ENCODE measurements at regions not wholly inside any gene's neighbourhood (a gene's known extent, or its start where the extent isn't known, plus 50 kb on each side); places are given as distances from the start of the nearest gene placed in this dataset.

DNA sequence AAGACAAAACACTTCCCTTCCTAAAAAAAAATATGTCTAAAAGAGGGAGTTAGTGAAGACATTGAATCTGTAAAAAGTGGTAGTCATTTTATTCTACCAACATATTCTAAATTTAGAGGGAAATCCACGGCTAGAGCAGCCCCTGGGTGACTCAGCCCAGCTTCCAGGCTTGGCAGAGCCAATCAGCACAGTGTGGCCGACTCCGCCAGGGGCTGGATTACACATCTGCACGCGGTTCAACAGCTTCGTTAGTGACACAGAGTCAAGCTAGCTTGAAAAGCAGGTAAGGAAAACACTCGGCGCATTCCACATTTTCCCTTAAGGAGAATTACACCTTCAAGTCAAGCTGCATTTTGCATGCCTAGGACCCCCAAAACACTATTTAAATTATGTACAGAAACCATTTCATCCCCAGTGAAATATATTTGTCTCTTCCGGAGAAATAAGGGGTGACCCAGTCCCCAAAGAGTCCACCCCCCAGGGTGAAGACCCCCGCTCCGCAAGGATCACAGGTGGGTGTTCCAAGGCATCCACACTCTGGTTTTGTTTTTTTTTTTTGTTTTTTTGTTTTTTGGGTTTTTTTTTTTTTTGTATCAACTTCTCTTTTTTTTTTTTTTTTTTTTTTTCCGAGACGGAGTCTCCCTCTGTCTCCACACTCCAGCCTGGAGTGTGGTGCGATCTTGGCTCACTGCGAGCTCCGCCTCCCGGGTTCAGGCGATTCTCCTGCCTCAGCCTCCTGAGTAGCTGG, 58.4 kb upstream of the ARID1B start:
- H3K9me3 ChIP-seq: no peaks in the 10 kb centered on the region
- TF ChIP-seq, protein P1, sequence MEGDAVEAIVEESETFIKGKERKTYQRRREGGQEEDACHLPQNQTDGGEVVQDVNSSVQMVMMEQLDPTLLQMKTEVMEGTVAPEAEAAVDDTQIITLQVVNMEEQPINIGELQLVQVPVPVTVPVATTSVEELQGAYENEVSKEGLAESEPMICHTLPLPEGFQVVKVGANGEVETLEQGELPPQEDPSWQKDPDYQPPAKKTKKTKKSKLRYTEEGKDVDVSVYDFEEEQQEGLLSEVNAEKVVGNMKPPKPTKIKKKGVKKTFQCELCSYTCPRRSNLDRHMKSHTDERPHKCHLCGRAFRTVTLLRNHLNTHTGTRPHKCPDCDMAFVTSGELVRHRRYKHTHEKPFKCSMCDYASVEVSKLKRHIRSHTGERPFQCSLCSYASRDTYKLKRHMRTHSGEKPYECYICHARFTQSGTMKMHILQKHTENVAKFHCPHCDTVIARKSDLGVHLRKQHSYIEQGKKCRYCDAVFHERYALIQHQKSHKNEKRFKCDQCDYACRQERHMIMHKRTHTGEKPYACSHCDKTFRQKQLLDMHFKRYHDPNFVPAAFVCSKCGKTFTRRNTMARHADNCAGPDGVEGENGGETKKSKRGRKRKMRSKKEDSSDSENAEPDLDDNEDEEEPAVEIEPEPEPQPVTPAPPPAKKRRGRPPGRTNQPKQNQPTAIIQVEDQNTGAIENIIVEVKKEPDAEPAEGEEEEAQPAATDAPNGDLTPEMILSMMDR (IDR thresholded peaks at IDR 0.05): no peak
- H3K4me3 ChIP-seq: peak overlapping the region in 1 of 2 donors; percentile 56
- DNase-seq (ENCODE audit: low spot score in 2 of 2): peak; percentile 76 to 93
- intact Hi-C loops (cut with DNase I): no loop called here
- peak overlapping the region; percentile 91 for H3K27ac ChIP-seq
- H3K27me3 ChIP-seq: no peaks in the 10 kb centered on the region
- peaks cover 4 to 11% of the 10 kb centered on the region in 2 donors for H3K4me1 ChIP-seq
- H3K36me3 ChIP-seq: no peaks in the 10 kb centered on the region

DNA sequence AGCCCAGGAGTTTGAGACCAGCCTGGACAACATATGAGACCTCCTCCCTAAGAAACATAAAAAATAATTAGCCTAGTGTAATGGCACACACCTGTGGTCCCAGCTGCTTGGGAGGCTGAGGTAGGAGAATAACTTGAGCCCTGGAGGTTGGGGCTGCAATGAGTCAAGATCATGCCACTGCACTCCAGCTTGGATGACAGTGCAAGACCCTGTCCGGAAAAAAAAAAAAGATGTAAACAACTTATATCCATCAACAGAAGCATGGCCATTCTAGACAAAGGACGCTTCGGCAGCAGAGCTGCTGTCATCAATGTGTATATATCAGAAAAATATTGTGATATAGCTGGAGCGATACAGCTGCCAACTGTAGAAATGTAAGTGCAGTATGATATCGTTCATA, 59.6 kb upstream of the ARID1B start:
- TF ChIP-seq, protein P1 (IDR thresholded peaks at IDR 0.05): no peak
- Histone ChIP-seq H3K4me3 (no peak overlapping the region), H3K36me3 (no peaks in the 10 kb centered on the region), H3K27me3 (no peaks in the 10 kb centered on the region), H3K27ac (no peak overlapping the region), H3K9me3 (no peaks in the 10 kb centered on the region), H3K4me1 (peaks cover 4 to 11% of the 10 kb centered on the region in 2 donors)
- no peak for DNase-seq (ENCODE audit: low spot score in 2 of 2)
- intact Hi-C loops (cut with DNase I): no loop called here

DNA sequence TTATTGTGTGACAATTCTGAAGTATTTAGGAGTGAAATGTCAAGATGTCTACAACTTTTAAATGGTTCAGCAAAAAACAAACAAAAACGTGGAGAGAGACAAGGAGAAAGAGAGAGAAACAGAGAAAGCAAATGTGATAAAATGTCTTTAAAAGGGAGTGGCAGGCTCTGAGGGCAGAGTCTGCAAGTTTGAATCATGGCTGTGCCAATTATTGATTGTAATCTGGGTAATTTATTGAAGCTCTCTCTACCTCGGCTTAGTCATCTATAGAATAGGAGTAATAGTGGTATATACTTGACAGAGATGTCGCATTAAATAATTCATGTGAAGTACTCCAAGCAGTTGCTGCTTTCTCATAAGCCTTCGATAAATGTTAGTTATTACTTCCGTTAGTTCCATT, 61.3 kb upstream of the ARID1B start:
- H3K4me1 ChIP-seq: peaks cover 4 to 11% of the 10 kb centered on the region in 2 donors
- H3K27ac ChIP-seq: no peak overlapping the region
- no peak overlapping the region for H3K4me3 ChIP-seq
- DNase-seq (ENCODE audit: low spot score in 2 of 2): no peak
- H3K9me3 ChIP-seq: no peaks in the 10 kb centered on the region
- no peaks in the 10 kb centered on the region for H3K36me3 ChIP-seq
- TF ChIP-seq, protein P1 (IDR thresholded peaks at IDR 0.05): no peak
- H3K27me3 ChIP-seq: no peaks in the 10 kb centered on the region
- intact Hi-C loops (cut with DNase I): no loop called here

DNA sequence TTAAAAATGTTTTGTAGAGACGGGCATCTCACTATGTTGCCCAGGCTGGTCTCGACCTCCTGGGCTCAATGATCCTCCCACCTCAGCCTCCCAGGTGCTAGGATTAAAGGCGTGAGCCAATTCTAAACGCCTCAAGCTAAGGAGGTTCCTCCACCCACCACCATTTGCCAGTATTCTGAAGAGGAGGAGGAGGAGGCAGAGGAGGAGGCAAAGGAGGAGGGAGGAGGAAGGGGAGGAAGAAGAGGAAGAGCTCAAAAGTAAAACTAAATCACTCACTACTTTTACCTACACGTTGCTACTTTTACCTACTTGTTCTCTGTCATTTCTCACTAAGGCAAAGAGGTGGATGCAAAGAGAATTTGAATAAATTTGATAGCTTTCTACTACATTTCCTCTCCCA, 63.6 kb upstream of the ARID1B start:
- TF ChIP-seq, protein P1 (IDR thresholded peaks at IDR 0.05): no peak
- no peaks in the 10 kb centered on the region for H3K9me3 ChIP-seq
- H3K4me1 ChIP-seq: no peaks in the 10 kb centered on the region
- H3K4me3 ChIP-seq: no peak overlapping the region
- no peaks in the 10 kb centered on the region for H3K27me3 ChIP-seq
- no peaks in the 10 kb centered on the region for H3K36me3 ChIP-seq
- DNase-seq (ENCODE audit: low spot score in 2 of 2): no peak
- no peak overlapping the region for H3K27ac ChIP-seq
- intact Hi-C loops (cut with DNase I): no loop called here

DNA sequence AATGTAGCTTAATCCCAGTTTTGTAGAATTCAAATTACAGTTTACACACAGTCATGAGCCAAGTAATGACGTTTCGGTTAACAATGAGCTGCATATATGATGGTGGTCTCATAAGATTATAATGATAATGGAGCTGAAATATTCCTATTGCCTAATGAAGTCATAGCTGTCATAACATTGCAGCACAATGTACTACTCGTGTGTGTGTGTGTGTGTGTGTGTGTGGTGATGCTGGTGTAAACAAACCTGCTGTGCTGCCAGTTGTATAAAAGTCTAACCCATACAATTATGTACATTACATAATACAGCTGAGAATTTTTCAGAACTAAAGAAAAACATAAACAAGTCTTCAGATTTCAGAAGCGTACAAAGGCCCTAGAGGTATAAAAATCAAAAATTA, 66.7 kb upstream of the ARID1B start:
- intact Hi-C loops (cut with DNase I): no loop called here
- no peak for DNase-seq (ENCODE audit: low spot score in 2 of 2)
- Histone ChIP-seq H3K9me3 (no peaks in the 10 kb centered on the region), H3K4me1 (no peaks in the 10 kb centered on the region), H3K27ac (no peak overlapping the region), H3K4me3 (no peak overlapping the region), H3K36me3 (no peaks in the 10 kb centered on the region), H3K27me3 (no peaks in the 10 kb centered on the region)
- TF ChIP-seq, protein P1 (IDR thresholded peaks at IDR 0.05): no peak

Measured in ascending aorta (tissue), 2 donors.